Suprapubic skin (tissue), 3 donors: ENCODE measurements at regions not wholly inside any gene's neighbourhood (a gene's known extent, or its start where the extent isn't known, plus 50 kb on each side); places are given as distances from the start of the nearest gene placed in this dataset.
"Not testable (repeated sequence)": the region's sequence is repeated elsewhere in the genome, so short reads cannot be mapped to it uniquely, and the experiment has no call there.

Experiments
- EP300 ChIP-seq: sonication (generic); formaldehyde crosslinking; IDR thresholded peaks from one replicate; pipeline ENCODE4 v1.6.1; 2017; ENCODE audit warnings: antibody characterized with exemption
- TF ChIP-seq, protein P1 (sequence below), 2 donors: fragments of 200-600 bp in 1 of 2; fragments of 450-650 bp in 1 of 2; sonication (generic) in 1 of 2; IDR thresholded peaks; one replicate each; pipeline ENCODE4 v1.5.1; 2016 to 2019; ENCODE audit warnings: antibody characterized with exemption in 2 of 2, mild to moderate bottlenecking in 1 of 2, moderate library complexity in 1 of 2

- TF ChIP-seq, protein P1, sequence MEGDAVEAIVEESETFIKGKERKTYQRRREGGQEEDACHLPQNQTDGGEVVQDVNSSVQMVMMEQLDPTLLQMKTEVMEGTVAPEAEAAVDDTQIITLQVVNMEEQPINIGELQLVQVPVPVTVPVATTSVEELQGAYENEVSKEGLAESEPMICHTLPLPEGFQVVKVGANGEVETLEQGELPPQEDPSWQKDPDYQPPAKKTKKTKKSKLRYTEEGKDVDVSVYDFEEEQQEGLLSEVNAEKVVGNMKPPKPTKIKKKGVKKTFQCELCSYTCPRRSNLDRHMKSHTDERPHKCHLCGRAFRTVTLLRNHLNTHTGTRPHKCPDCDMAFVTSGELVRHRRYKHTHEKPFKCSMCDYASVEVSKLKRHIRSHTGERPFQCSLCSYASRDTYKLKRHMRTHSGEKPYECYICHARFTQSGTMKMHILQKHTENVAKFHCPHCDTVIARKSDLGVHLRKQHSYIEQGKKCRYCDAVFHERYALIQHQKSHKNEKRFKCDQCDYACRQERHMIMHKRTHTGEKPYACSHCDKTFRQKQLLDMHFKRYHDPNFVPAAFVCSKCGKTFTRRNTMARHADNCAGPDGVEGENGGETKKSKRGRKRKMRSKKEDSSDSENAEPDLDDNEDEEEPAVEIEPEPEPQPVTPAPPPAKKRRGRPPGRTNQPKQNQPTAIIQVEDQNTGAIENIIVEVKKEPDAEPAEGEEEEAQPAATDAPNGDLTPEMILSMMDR (IDR thresholded peaks at IDR 0.05), result not testable (repeated sequence)
- TF ChIP-seq EP300, result not testable (repeated sequence)
These were observed 126.4 kb downstream of the RBM46 start for GRCh38 chr4:154907345-154908045.
